ENCODE measurements at regions not wholly inside any gene's neighbourhood (a gene's known extent, or its start where the extent isn't known, plus 50 kb on each side); places are given as distances from the start of the nearest gene placed in this dataset.

DNA sequence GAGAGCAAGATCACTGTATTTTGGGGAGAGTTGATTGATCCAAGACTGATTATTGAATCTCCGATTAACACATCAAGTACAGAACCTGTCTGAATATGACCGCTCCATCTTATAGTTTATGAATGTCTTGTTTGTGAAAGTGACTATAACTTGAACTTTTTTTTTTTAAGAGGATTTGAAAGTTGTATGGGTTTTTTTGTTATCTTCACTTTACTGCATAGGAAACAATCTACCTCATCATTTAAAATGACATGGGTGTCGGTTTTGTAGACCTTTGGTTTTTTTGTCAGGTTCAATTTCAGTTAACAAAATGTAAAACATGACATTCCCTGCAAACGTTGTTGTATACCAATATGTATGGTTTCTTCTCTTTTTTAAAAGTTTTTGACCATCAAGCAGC is 103.0 kb upstream of the NUDT6 start:
- DNase-seq (ENCODE audit: low read depth in 2 of 3, low spot score in 2 of 3) = no peak

DNA sequence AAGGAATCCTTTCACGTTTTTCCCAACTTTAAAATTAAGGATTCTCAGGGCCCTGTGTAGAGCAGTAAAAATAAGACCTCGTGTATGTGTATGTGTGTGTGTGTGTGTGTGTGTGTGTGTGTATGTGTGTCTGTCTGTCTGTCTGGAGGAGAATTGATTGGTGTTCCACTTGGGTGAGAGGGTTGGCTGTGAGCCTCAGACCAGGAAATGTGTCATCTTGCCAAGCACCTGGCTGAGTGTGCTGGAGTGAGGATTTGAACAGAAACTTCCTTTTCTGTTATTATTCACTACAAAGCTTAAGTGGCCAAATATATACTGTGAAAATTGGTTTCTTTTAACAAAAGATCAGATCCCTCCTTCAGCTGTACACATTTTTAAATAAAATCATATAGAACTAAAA is 103.6 kb upstream of the NUDT6 start:
- DNase-seq (ENCODE audit: low read depth in 2 of 3, low spot score in 2 of 3) = peak in 2 of 3 donors; percentile 24 to 47

- DNase-seq (ENCODE audit: low read depth in 2 of 3, low spot score in 2 of 3) = no peak
These were observed 109.3 kb upstream of the NUDT6 start for GRCh38 chr4:123031664-123032063.

DNA sequence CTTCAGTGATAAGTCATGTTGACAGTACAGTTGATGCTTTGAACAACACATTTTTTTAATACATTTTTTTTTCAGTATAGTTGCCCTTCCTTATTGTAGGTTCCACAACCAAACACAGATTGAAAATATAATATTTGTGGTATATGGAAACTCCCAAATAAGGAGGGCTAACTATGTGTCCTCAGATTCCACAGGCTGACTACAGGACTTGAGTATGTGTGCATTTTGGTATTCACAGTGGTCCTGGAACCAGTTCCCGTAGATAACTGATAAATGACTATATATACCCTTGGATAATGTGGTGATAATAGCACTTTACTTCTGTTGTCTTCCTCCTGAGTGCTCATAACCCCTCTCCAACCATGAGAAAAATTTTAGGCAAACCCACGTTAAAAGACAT is 111.6 kb upstream of the NUDT6 start:
- no peak for DNase-seq (ENCODE audit: low read depth in 2 of 3, low spot score in 2 of 3)

DNA sequence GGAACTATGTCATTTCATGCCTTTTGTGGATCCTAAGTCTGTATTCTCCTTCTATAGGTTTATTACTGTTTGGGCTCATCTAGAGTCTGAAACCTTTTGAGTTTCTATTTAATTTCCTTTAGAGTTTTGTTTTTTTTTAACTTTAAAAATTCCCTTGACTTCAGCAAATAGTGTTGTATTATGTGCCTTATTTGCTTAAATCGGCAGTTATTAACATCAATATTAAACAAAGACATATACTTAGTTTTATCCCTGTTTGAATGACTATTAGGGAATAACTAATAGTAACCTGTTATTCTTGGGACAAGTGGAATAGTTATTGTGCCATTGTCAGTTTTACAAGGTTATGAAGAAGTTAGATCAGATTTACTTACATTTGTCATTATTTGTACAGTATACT is 112.8 kb upstream of the NUDT6 start:
- DNase-seq (ENCODE audit: low read depth in 2 of 3, low spot score in 2 of 3) = no peak

DNA sequence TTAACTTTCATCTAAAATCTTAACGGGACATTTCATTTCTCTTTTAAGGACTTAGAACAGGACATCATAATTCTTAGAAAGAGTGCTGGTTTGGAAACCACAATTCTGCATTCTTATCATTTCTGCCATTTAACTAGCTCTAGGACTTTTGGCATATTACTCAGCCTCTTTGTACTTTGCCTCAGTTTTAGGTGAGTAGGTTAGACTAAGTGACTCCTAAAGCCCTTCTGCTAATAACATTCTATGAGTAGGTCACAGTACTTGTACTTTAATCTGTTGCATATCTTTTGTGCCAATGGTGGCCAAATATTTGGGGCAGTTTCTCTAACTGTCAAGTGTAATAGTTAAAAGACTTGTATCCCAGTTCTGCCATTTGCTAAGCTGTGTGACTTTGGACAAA is 115.4 kb upstream of the NUDT6 start:
- no peak for DNase-seq (ENCODE audit: low read depth in 2 of 3, low spot score in 2 of 3)

DNA sequence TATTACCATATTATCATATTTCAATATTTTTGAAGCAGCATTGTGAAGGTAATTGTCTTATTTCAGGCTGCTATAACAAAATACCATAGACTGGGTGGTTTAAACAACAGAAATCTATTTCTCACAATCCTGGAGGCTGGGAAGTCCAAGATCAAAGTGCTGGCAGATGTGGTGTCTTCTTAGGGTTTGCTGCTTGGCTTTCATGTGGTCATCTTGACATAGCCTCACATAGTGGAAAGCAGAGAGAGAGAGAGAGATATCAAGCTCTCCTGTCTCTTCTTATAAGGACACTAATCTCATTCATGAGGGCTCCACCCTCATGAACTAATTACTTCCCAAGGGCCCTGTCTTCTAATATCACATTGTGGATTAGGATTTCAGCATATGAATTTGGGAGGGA is 119.7 kb upstream of the NUDT6 start:
- no peak for DNase-seq (ENCODE audit: low read depth in 2 of 3, low spot score in 2 of 3)

- DNase-seq (ENCODE audit: low read depth in 2 of 3, low spot score in 2 of 3) = peak in 1 of 3 donors; percentile 5
These were observed 120.6 kb upstream of the NUDT6 start for GRCh38 chr4:123043013-123043412.

- DNase-seq (ENCODE audit: low read depth in 2 of 3, low spot score in 2 of 3) = no peak
These were observed 121.5 kb upstream of the NUDT6 start for GRCh38 chr4:123043793-123044425.

DNA sequence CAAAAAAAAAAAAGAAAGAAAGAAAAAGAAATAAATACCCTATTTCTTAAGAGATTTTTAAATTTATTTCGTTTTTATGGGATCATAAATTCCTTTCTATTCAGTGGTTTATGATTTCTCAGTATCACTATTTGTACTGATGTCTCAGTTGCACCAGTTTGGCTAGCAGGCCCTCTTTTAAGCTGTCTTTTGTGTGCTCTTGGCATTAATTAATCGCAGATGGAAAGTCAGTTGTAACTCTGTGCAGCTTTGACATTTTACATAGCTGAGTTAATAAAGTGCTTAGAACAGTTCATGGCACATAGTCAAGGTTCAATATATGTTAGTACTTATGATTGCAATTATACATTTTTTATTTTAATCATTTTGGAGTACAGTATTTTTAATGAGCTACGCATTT is 123.7 kb upstream of the NUDT6 start:
- DNase-seq (ENCODE audit: low read depth in 2 of 3, low spot score in 2 of 3) = no peak

- no peak for DNase-seq (ENCODE audit: low read depth in 2 of 3, low spot score in 2 of 3)
These were observed 127.6 kb upstream of the NUDT6 start for GRCh38 chr4:123050018-123050417.

- peak in 1 of 3 donors; percentile 19 for DNase-seq (ENCODE audit: low read depth in 2 of 3, low spot score in 2 of 3)
These were observed 129.6 kb upstream of the NUDT6 start for GRCh38 chr4:123052007-123052406.

- no peak for DNase-seq (ENCODE audit: low read depth in 2 of 3, low spot score in 2 of 3)
These were observed 133.5 kb upstream of the NUDT6 start for GRCh38 chr4:123055943-123056342.

GRCh38 chr4:123060039-123060770 is 137.8 kb upstream of the NUDT6 start:
- DNase-seq (ENCODE audit: low read depth in 2 of 3, low spot score in 2 of 3) = no peak

DNA sequence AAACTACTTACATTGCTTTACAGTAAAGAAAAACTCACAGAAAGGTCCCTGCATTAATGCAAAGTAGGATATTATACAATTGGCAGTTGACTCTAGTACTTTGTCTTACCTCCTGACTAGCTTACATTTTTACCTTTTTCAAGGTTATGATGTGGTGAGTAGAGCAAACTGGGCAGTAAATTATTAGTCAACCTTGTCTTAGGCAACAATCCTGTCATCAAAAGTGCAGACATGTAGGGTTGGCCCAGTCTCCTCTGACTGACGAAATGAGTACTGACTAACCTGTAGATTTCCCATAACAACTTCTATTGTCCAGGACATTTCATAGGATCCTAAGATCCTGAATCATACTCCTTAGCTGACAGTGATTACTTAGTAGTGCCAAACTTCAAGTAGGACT is 142.0 kb upstream of the NUDT6 start:
- no peak for DNase-seq (ENCODE audit: low read depth in 2 of 3, low spot score in 2 of 3)

- no peak for DNase-seq (ENCODE audit: low read depth in 2 of 3, low spot score in 2 of 3)
These were observed 145.7 kb upstream of the NUDT6 start for GRCh38 chr4:123068081-123068480.

DNA sequence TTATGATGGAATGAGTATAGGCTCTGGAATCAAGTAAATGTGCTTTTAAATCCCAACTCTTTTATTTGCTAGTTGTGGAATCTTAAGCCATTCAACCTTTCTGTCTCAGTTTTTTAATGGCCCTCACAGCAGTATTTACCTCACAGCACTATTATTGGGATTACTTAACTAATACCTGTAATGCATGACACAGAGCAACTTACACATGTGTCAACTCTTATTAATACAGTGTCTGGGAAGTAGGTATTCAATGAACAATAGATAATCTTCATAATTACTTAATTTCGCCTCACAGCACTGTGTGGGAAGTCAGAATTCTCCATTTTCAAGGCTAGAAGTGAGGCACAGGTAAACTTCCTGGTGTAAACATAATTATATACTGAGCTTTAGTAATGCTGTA is 149.7 kb upstream of the NUDT6 start:
- no peak for DNase-seq (ENCODE audit: low read depth in 2 of 3, low spot score in 2 of 3)

DNA sequence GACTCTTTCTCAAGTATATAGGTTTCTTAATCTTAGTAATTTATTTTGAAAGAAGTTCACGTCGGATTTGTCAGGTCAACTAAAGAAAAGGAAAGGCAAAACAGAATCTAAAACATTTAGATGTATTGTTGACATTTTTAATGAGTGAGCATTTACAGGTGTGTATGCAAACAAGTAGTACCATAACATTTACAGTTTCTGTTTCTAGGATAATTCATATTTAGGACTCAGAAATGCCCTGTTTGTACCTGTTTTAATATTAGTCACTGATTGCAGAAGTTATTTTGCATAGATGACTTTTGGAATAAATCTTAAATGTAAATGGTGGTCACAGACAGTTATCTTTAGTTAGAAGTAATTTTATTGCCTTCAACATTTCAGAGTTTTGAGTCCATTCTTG is 151.3 kb upstream of the NUDT6 start:
- no peak for DNase-seq (ENCODE audit: low read depth in 2 of 3, low spot score in 2 of 3)

GRCh38 chr4:123077330-123077729 is 154.9 kb upstream of the NUDT6 start:
- DNase-seq (ENCODE audit: low read depth in 2 of 3, low spot score in 2 of 3) = no peak

DNA sequence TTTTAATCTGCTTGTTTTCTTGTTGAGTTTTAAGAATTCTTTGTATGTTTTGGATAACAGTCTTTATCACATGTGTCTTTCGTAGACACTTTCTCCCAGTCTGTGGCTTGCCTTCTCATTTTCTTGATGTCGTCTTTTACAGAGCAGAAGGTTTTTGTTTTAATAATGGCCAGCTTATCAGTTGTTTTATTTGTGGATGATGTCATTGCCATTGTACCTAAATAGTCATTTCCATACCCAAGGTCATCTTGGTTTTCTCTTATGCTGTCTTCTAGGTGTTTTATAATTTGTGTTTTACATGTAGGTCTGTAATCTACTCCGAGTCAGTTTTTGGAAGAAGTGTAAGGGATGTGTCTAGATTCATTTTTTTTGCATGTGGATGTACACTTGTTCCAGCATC is 159.6 kb upstream of the NUDT6 start:
- DNase-seq (ENCODE audit: low read depth in 2 of 3, low spot score in 2 of 3) = no peak

GRCh38 chr4:123083646-123084045 is 161.2 kb upstream of the NUDT6 start:
- peak in 1 of 3 donors; percentile 71 for DNase-seq (ENCODE audit: low read depth in 2 of 3, low spot score in 2 of 3)

DNA sequence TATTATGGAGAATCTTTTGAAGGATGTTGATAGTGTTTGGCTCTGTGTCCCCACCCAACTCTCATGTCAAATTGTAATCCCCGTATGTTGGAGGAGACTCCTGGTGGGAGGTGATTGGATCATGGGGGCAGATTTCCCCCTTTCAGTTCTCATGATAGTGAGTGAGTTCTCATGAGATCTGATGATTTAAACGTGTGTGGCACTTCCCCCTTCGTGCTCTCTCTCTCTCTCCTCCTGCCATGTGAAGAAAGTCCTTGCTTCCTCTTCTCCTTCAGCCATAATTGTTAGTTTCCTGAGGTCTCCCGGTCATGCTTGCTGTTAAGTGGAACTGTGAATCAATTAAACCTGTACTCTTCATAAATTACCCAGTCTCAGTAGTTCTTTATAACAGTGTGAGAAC is 166.1 kb upstream of the NUDT6 start:
- DNase-seq (ENCODE audit: low read depth in 2 of 3, low spot score in 2 of 3) = no peak

- DNase-seq (ENCODE audit: low read depth in 2 of 3, low spot score in 2 of 3) = no peak
These were observed 168.5 kb upstream of the NUDT6 start for GRCh38 chr4:123090886-123091285.
